A673 (cell line): ENCODE measurements at regions not wholly inside any gene's neighbourhood (a gene's known extent, or its start where the extent isn't known, plus 50 kb on each side); places are given as distances from the start of the nearest gene placed in this dataset.
A peak's percentile ranks its signal among the peaks of the same experiment; 100 is the strongest.

Experiments used
- BruUV-seq: library from RNA; stranded (reverse); fragments of 400-500 nt; replicated peaks from 2 replicates; lab custom pipeline; 2021; lab: Mats Ljungman, UMichigan
- CTCF ChIA-PET: fragments of 300-600 bp; sonication (Branson Sonifier 250); formaldehyde crosslinking; loops from one replicate; lab custom pipeline; 2022; ENCODE audit warnings: antibody characterized with exemption; lab: Charles Lee
- POLR2A ChIA-PET: fragments of 300-600 bp; sonication (Branson Sonifier 250); formaldehyde crosslinking; loops from one replicate; lab custom pipeline; 2022; ENCODE audit warnings: antibody characterized with exemption; ENCODE audit not compliant: low non-redundant PET; lab: Charles Lee
- DNase-seq: peaks from one replicate; pipeline ENCODE4 v3.0.0-alpha.2; 2015; ENCODE audit warnings: low spot score
- H3K27ac ChIP-seq: fragments of 200-600 bp; sonication (generic); 2 replicates; pipeline ENCODE4 v1.5.1; 2016; ENCODE audit warnings: mixed run types, low read depth, mild to moderate bottlenecking, mixed read lengths, antibody characterized with exemption, low read length; ENCODE audit not compliant: poor library complexity, severe bottlenecking
- H3K27me3 ChIP-seq: fragments of 200-600 bp; sonication (generic); replicated peaks from 2 replicates; pipeline ENCODE4 v1.6.1; 2017; ENCODE audit warnings: mixed run types, low read depth, mild to moderate bottlenecking, mixed read lengths, antibody characterized with exemption, low read length; ENCODE audit not compliant: insufficient read depth, poor library complexity
- H3K36me3 ChIP-seq: fragments of 200-600 bp; sonication (generic); 2 replicates; pipeline ENCODE4 v1.6.1; 2016; ENCODE audit warnings: mixed run types, mild to moderate bottlenecking, mixed read lengths, antibody characterized with exemption, low read length; ENCODE audit not compliant: insufficient read depth, poor library complexity, severe bottlenecking
- H3K4me1 ChIP-seq: fragments of 200-600 bp; sonication (generic); 2 replicates; pipeline ENCODE4 v1.6.1; 2017; ENCODE audit warnings: mixed run types, mild to moderate bottlenecking, mixed read lengths, antibody characterized with exemption, low read length; ENCODE audit not compliant: insufficient read depth, poor library complexity, severe bottlenecking
- H3K4me3 ChIP-seq: fragments of 200-600 bp; sonication (generic); 2 replicates; pipeline ENCODE4 v1.5.1; 2016; ENCODE audit warnings: low read depth, mixed run types, mild to moderate bottlenecking, mixed read lengths, low read length; ENCODE audit not compliant: poor library complexity, severe bottlenecking
- H3K9me3 ChIP-seq: fragments of 200-600 bp; sonication (generic); 2 replicates; pipeline ENCODE4 v1.6.1; 2016; ENCODE audit warnings: mixed run types, low read depth, mild to moderate bottlenecking, mixed read lengths, antibody characterized with exemption, low read length; ENCODE audit not compliant: poor library complexity, severe bottlenecking
- EZH2 ChIP-seq: fragments of 200-600 bp; sonication (generic); IDR thresholded peaks from 2 replicates; pipeline ENCODE4 v1.6.1; 2017; ENCODE audit warnings: borderline replicate concordance, low read depth, mild to moderate bottlenecking, mixed read lengths, antibody characterized with exemption, low read length; ENCODE audit not compliant: poor library complexity, severe bottlenecking
- intact Hi-C: fragments of 100-400 bp; cut with micrococcal nuclease; formaldehyde crosslinking; loops from one replicate; pipeline ENCODE4 v1.10.0; 2022; ENCODE audit not compliant: unreplicated experiment
- TF ChIP-seq, protein P1 (sequence below): fragments of 300-800, 200-600 bp; sonication (generic); conservative IDR thresholded peaks from 2 replicates; pipeline ENCODE4 v1.5.1; 2017; ENCODE audit warnings: low read depth, mild to moderate bottlenecking, antibody characterized with exemption, low read length, moderate library complexity, mixed read lengths

DNA sequence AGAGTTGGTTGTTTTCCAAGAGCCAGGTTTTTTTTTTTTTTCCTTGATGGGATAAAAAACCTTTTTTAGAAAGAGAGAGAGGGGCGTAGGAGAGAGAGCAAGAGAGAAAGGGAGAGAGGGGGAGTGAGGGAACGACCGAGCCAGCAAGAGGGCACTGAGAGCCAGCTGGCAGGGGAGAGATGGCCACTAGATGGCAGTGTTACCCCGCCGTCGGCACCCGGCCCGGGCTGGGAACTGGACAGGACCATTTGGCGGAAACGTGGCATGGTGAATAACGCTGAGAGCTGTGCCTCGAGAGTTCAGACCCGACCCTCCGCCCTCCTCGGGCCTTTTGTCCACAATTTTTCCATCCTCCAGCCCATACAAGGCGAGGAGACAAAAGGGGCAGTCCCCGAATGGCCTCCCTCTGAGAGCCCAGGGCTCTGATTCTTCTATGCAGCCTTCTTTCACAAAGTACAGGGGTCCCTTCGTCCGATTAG, 286.7 kb upstream of the VRK2 start:
- Histone ChIP-seq H3K4me1 (peaks cover 13% of the 10 kb centered on the region), H3K36me3 (no peaks in the 10 kb centered on the region), H3K27ac (no peak overlapping the region), H3K27me3 (no peaks in the 10 kb centered on the region), H3K9me3 (no peaks in the 10 kb centered on the region), H3K4me3 (peak overlapping the region; percentile 27)
- CTCF ChIA-PET = interaction anchor here (0.7 to 1.1 kb wide), 2 partner anchors 197 to 688 kb away, joined by 3 to 11 read pairs; no protein-coding TSS in a partner anchor
- BruUV-seq = no TSS peak
- POLR2A ChIA-PET = interaction anchor here (0.5 to 0.7 kb wide), 2 partner anchors 233 to 699 kb away, joined by 3 to 7 read pairs; no protein-coding TSS in a partner anchor
- intact Hi-C loops = loop anchor here (1.0 to 10.0 kb wide), 4 partner anchors 147 to 1425 kb away; no protein-coding TSS in a partner anchor
- peak; percentile 85 for DNase-seq
- TF ChIP-seq, protein P1, sequence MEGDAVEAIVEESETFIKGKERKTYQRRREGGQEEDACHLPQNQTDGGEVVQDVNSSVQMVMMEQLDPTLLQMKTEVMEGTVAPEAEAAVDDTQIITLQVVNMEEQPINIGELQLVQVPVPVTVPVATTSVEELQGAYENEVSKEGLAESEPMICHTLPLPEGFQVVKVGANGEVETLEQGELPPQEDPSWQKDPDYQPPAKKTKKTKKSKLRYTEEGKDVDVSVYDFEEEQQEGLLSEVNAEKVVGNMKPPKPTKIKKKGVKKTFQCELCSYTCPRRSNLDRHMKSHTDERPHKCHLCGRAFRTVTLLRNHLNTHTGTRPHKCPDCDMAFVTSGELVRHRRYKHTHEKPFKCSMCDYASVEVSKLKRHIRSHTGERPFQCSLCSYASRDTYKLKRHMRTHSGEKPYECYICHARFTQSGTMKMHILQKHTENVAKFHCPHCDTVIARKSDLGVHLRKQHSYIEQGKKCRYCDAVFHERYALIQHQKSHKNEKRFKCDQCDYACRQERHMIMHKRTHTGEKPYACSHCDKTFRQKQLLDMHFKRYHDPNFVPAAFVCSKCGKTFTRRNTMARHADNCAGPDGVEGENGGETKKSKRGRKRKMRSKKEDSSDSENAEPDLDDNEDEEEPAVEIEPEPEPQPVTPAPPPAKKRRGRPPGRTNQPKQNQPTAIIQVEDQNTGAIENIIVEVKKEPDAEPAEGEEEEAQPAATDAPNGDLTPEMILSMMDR = peak; percentile 94
- TF ChIP-seq EZH2 = no peak

DNA sequence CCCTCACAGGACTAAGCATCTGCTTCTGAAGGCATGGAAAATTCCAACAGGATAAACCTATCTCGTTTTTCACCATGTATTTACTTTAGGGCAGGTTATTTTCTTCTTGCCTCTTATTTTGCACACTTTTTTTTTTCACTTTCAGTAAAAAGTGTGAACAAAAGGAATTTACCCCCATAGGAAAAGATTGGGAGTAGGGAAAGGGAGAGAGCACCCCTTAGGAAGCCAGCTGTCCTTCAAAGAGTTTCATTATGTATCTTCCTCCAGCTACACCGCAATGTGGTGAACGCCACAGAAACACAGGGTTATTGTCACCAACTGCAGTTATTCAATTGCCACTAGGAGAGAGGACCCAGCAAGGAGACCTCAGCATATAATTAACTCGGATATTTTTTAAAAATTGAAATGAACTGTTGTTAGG, 286.2 kb upstream of the VRK2 start:
- DNase-seq = no peak
- Histone ChIP-seq H3K4me3 (peak overlapping the region; percentile 27), H3K27me3 (no peaks in the 10 kb centered on the region), H3K27ac (no peak overlapping the region), H3K9me3 (no peaks in the 10 kb centered on the region), H3K4me1 (peaks cover 13% of the 10 kb centered on the region), H3K36me3 (no peaks in the 10 kb centered on the region)
- ChIA-PET POLR2A (interaction anchor here (0.5 to 0.7 kb wide), 2 partner anchors 233 to 698 kb away, joined by 3 to 7 read pairs; no protein-coding TSS in a partner anchor), CTCF (interaction anchor here (0.7 to 1.1 kb wide), 3 partner anchors 15 to 688 kb away, joined by 3 to 11 read pairs (median 3); no protein-coding TSS in a partner anchor)
- BruUV-seq = no TSS peak
- intact Hi-C loops = loop anchor here (10.0 kb wide), 1 partner anchor 1424 kb away; no protein-coding TSS in a partner anchor
- TF ChIP-seq EZH2 = no peak
- TF ChIP-seq, protein P1 = no peak

DNA sequence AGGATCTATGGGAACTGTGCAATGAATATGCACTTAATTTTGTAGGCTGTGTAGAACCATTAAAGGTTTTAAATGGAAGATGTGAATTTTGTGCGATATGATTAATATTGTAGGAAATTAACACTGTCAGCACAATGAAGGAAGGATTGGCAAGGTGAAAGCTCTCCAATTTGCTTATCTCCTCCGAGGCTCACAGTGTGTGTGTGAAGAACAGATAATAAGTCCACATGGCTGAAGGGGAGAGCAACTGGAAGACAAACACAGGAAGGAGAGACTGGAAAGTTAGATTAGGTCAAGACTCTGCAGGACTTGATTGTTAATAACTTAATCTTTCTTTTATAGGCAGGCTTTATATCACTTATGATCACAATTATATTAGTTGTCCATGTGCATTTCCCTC, 269.7 kb upstream of the VRK2 start:
- H3K9me3 ChIP-seq = no peaks in the 10 kb centered on the region
- no TSS peak for BruUV-seq
- H3K27me3 ChIP-seq = no peaks in the 10 kb centered on the region
- DNase-seq = no peak
- H3K4me1 ChIP-seq = no peaks in the 10 kb centered on the region
- TF ChIP-seq EZH2 = no peak
- TF ChIP-seq, protein P1 = no peak
- H3K27ac ChIP-seq = no peak overlapping the region
- H3K36me3 ChIP-seq = no peaks in the 10 kb centered on the region
- ChIA-PET POLR2A (no interaction called here), CTCF (no interaction called here)
- intact Hi-C loops = no loop called here
- no peak overlapping the region for H3K4me3 ChIP-seq
